GM12873 (cell line): ENCODE measurements at regions not wholly inside any gene's neighbourhood (a gene's known extent, or its start where the extent isn't known, plus 50 kb on each side); places are given as distances from the start of the nearest gene placed in this dataset.

Experiments used
- TF ChIP-seq, protein P1 (sequence below): IDR thresholded peaks from 2 replicates; pipeline ENCODE4 v1.5.1; 2012; ENCODE audit warnings: low read depth, mild to moderate bottlenecking, moderate library complexity, low read length, control low read depth; ENCODE audit not compliant: insufficient read depth; ENCODE audit errors: missing control alignments

DNA sequence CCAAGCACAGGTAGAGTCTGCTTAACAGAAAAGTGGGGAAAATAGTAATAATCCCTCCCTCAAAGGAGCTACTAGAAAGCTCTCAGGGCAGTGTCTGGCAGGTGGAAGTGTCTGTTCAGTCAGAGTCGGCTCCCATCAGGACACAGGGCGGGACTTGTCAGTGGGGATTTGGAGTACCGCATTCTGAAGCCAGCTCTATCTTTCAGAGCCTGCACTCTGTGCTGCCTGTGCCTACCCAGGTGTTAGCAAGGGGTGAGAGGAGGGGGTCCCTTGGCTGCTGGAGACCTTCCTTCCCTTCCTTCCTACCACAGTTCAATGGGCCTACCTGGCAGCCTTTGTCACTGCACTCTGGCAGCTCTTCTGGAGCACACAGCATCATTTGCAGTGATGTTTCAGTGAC is 615.5 kb downstream of the AJAP1 start:
- TF ChIP-seq, protein P1, sequence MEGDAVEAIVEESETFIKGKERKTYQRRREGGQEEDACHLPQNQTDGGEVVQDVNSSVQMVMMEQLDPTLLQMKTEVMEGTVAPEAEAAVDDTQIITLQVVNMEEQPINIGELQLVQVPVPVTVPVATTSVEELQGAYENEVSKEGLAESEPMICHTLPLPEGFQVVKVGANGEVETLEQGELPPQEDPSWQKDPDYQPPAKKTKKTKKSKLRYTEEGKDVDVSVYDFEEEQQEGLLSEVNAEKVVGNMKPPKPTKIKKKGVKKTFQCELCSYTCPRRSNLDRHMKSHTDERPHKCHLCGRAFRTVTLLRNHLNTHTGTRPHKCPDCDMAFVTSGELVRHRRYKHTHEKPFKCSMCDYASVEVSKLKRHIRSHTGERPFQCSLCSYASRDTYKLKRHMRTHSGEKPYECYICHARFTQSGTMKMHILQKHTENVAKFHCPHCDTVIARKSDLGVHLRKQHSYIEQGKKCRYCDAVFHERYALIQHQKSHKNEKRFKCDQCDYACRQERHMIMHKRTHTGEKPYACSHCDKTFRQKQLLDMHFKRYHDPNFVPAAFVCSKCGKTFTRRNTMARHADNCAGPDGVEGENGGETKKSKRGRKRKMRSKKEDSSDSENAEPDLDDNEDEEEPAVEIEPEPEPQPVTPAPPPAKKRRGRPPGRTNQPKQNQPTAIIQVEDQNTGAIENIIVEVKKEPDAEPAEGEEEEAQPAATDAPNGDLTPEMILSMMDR = no peak

DNA sequence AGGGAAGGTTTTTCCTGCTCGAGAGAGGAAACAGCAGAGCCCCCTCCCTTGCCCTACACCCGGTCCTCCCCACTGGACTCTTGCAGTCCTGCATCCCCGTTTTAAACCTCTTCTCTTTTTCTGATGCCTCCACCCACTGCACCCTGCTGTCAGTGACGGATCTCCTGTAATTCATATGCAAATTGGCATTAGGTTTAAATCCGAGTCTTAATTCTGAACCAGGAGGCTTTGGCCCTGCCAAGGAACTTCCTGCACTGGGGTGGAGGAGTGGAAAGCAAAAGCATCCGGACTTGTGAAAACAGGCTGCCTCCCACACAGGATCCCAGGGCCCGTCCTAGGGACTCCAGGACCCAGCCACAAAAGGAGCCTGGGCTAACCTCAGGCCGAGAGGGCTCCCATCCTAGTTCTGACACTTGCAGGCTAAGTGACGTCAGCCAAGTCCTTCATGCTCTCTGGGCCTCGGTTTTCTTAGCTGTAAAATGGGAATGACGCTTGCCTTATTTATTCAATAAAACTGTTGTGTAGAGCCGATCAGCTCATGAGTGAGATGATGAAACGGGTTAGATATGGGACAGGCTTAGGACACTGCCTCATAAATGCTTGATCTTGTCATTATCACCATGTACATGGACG is 613.3 kb downstream of the AJAP1 start:
- TF ChIP-seq, protein P1 = no peak

DNA sequence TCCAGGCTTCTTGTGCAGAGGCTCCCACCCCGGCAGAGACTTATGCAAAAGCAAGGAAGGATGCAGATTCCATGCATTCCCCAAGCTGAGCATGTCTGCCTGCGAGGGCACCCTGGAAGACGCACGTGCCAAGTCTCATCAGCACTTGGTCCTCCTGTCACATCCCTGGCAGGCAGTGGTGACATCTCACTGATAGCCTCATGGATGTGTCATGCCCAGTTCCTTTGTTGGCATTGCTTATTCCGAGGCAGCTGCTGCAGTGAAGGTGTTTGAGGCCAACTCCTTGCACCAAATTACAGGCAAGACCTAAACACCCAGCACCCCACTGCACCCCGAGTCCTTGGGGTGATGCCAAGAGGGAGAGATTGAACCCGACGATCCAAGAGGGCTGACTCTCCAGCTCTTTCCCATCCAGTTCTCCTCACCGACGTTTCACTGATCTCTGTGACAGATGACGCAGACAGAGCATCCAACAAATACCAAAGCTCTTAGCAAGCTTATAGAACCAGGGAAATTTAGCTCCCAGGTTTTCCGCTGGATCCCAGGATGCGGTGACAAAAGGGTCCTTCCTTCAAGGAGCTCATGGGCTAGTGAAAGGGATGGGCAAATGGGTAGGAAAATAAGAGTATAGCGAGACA is 611.1 kb downstream of the AJAP1 start:
- TF ChIP-seq, protein P1 = no peak

DNA sequence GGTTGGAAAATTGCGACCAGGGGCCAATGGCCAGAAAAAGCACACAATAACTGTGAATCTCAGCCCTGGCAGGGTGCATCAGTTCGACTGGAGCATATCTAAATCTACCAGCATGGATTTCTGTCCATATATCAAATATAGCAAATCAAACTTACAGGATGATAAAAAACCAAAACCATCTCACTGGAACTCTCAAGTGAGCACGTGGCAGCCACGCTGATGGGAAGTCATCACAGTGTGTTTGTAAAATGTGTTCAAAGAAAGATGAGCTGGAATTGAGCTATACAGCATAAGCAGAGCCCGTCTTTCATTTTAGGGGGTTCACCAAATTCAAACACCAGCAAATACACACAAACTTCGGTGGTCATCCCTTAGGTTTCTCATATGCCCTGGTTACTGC is 610.1 kb downstream of the AJAP1 start:
- TF ChIP-seq, protein P1 = no peak

DNA sequence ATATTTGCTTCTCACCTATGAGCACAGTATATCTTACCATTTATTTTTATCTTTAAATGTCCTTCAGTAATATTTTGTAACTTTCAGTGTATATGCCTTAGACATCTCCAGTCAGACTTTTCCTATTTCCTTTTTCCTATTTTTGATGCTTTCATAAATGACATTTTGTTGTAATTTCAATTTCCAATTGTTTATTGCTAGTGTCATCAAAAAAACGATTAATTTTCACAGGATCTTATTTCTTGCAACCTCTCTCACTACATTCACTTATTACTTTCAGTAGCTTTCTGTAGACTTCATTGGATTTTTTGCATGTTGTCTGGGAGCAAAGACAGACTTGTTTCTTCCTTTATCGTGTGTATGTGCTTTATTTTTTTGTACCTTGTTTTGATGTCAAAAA is 602.4 kb downstream of the AJAP1 start:
- TF ChIP-seq, protein P1 = no peak

- TF ChIP-seq, protein P1 = no peak
Measured at GRCh38 chr1:5254975-5255374, 600.6 kb downstream of the AJAP1 start.

DNA sequence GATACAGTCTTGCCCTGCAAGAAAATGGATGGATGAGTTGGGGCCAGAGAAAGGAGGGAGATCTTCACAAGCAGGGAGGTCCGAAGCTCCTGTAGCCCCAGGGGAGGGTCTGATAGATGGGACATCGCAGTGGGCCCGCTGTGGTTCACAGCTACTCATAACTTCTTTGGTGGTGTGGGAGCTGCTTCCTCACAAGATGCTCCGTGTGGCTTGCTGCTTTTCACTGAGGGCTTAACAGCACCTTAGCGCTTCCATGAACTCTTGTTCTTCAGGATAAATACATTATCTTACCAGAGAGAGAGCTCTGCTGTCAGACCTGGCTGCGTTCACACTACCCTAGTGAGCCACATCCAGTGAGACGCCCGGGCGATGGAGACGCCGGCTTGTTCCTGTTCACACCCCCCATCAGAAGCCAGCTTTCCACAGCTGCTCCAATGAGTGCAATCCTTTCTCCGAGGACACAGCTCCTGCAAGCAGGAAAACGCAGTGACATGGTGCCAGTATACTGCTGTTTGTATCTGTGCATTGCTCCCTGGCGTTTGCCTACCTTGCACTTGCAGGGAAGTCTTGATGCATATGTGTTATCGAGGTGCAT is 599.8 kb downstream of the AJAP1 start:
- TF ChIP-seq, protein P1 = no peak
